GM12878 (cell line): ENCODE measurements at regions not wholly inside any gene's neighbourhood (a gene's known extent, or its start where the extent isn't known, plus 50 kb on each side); places are given as distances from the start of the nearest gene placed in this dataset.

Experiments used
- ATAC-seq: fragments of 200-7000 bp; cut with Tn5 transposase; 3 replicates; pipeline ENCODE4 v1.9.1; 2020; ENCODE audit warnings: mild to moderate bottlenecking, moderate library complexity
- BruUV-seq: library from RNA; stranded (reverse); fragments of 400-500 nt; replicated peaks from 2 replicates; lab custom pipeline; 2021; lab: Mats Ljungman, UMichigan
- CTCF ChIA-PET: fragments of 300-600 bp; sonication (Branson Sonifier 250); formaldehyde crosslinking; extraction: SDS; loops from one replicate; lab custom pipeline; 2021; ENCODE audit warnings: inconsistent platforms; lab: Yijun Ruan, JAX
- POLR2A ChIA-PET: fragments of 350-600 bp; formaldehyde crosslinking; extraction: SDS; loops from one replicate; lab custom pipeline; 2021; ENCODE audit warnings: inconsistent platforms; lab: Charles Lee
- RAD21 ChIA-PET: fragments of 300-600 bp; sonication (Branson Sonifier 250); formaldehyde crosslinking; loops from one replicate; lab custom pipeline; 2023; ENCODE audit warnings: antibody characterized with exemption; ENCODE audit not compliant: unreplicated experiment; lab: Charles Lee
- SMC1A ChIA-PET: fragments of 300-600 bp; sonication (Branson Sonifier 250); formaldehyde crosslinking; loops from one replicate; lab custom pipeline; 2023; ENCODE audit not compliant: unreplicated experiment, uncharacterized antibody; lab: Charles Lee
- DNase-seq: peaks from one replicate; pipeline ENCODE4 v3.0.0-alpha.2; 2011; ENCODE audit warnings: low read depth, low spot score
- FAIRE-seq: peaks from 3 replicates; lab custom pipeline; 2011; peaks lifted over from hg19 to GRCh38; lab: Jason Lieb, UNC
- H2AFZ ChIP-seq: 2 replicates; pipeline ENCODE4 v1.6.0; 2011; ENCODE audit warnings: low read depth, low read length, control low read depth; ENCODE audit not compliant: control insufficient read depth
- H3K27ac ChIP-seq: 2 replicates; pipeline ENCODE4 v1.5.1; 2011; ENCODE audit warnings: control low read depth; ENCODE audit not compliant: control insufficient read depth, insufficient read depth
- H3K27me3 ChIP-seq, 2 experiments: replicated peaks in 1 of 2; 2 replicates each; pipeline versions ENCODE4 v1.6.0 to v1.6.1; 2011; ENCODE audit warnings: low read length in 1 of 2; ENCODE audit not compliant: control insufficient read depth in 2 of 2, insufficient read depth in 2 of 2
- H3K36me3 ChIP-seq, 2 experiments: 2 replicates each; pipeline ENCODE4 v1.5.1; 2011; ENCODE audit warnings: low read length in 1 of 2; ENCODE audit not compliant: control insufficient read depth in 2 of 2, insufficient read depth in 2 of 2
- H3K4me1 ChIP-seq: 2 replicates; pipeline ENCODE4 v1.6.1; 2011; ENCODE audit warnings: mild to moderate bottlenecking, low read length, moderate library complexity, mixed read lengths; ENCODE audit not compliant: control insufficient read depth, insufficient read depth
- H3K4me2 ChIP-seq: 2 replicates; pipeline ENCODE4 v1.6.0; 2011; ENCODE audit warnings: control low read depth; ENCODE audit not compliant: control insufficient read depth, insufficient read depth
- H3K4me3 ChIP-seq: fragments of 200-600 bp; sonication (generic); 2 replicates; pipeline ENCODE4 v1.5.1; 2016
- H3K79me2 ChIP-seq: 2 replicates; pipeline ENCODE4 v1.6.0; 2011; ENCODE audit warnings: low read length; ENCODE audit not compliant: control insufficient read depth, insufficient read depth
- H3K9ac ChIP-seq: 2 replicates; pipeline ENCODE4 v1.8.0; 2011; ENCODE audit warnings: low read length, control low read depth, mixed read lengths; ENCODE audit not compliant: control insufficient read depth, insufficient read depth
- H3K9me3 ChIP-seq: replicated peaks from 3 replicates; pipeline ENCODE4 v1.5.1; 2011; ENCODE audit warnings: mild to moderate bottlenecking, low read length; ENCODE audit not compliant: control insufficient read depth, insufficient read depth
- H4K20me1 ChIP-seq: 2 replicates; pipeline ENCODE4 v1.6.0; 2011; ENCODE audit not compliant: control insufficient read depth, insufficient read depth
- HDGF ChIP-seq: fragments of 450-650 bp; IDR thresholded peaks from 2 replicates; pipeline ENCODE4 v1.6.1; 2016; ENCODE audit warnings: antibody characterized with exemption
- NRF1 ChIP-seq: conservative IDR thresholded peaks from 2 replicates; pipeline ENCODE4 v1.6.1; 2011; ENCODE audit warnings: mild to moderate bottlenecking, low read depth, low read length, improper control_type of control experiment
- SUZ12 ChIP-seq: fragments of 200-600 bp; sonication (generic); IDR thresholded peaks from one replicate; pipeline ENCODE4 v1.6.1; 2018; ENCODE audit warnings: antibody characterized with exemption, mild to moderate bottlenecking; ENCODE audit not compliant: unreplicated experiment
- WGBS: methylation state at CpG from one replicate; pipeline ENCODE4 v1.1.6; 2016; ENCODE audit warnings: low lambda C conversion rate; ENCODE audit not compliant: insufficient replicate concordance, insufficient coverage; ENCODE audit errors: missing lambda C conversion rate; 5-methylcytosine and 5-hydroxymethylcytosine counted together
- in situ Hi-C: fragments of 300-500 bp; cut with MboI; formaldehyde crosslinking; loops from 9 replicates; pipeline ENCODE4 v1.14.3; 2018; ENCODE audit warnings: mixed read lengths
- intact Hi-C: fragments of 100-400 bp; cut with micrococcal nuclease; formaldehyde crosslinking; loops from one replicate; pipeline ENCODE4 v1.14.2; 2022; ENCODE audit not compliant: unreplicated experiment
- TF ChIP-seq, protein P1 (sequence below): fragments of 450-650 bp; formaldehyde crosslinking; IDR thresholded peaks from 2 replicates; pipeline ENCODE4 v1.4.0; 2022; ENCODE audit warnings: mild to moderate bottlenecking, moderate library complexity

DNA sequence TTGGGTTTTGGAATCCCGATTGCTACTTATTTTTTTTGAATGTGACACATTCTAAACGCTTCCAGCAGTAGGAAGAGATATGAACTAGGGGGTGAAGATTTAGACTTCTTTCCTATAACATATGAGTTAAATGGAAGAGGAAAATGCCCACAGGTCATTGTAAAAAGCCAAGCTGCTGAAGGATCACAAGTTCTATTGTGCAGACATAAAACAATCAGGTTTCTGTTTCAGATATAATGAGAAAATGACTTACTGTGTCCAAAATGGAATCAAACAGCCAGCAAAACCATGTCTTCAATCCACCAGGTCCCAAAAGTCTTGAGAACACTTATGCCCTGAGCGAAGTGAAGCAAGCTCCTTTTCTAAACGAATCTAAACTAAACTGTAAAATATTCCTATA is 157.0 kb upstream of the SOX9 start:
- Histone ChIP-seq H3K4me2 (no peak overlapping the region), H3K36me3 (no peaks in the 10 kb centered on the region), H4K20me1 (no peaks in the 10 kb centered on the region), H3K27me3 (no peaks in the 10 kb centered on the region), H2AFZ (no peak overlapping the region), H3K9me3 (no peaks in the 10 kb centered on the region; the same call in 1 of the 3 replicates), H3K4me3 (no peak overlapping the region), H3K27ac (no peak overlapping the region), H3K4me1 (no peaks in the 10 kb centered on the region), H3K9ac (no peak overlapping the region), H3K79me2 (no peaks in the 10 kb centered on the region)
- 29% methylated on average over 4 of the region's 4 CpGs for WGBS
- FAIRE-seq = no peak
- in situ Hi-C loops = no loop called here
- CTCF ChIA-PET = interaction anchor here (0.5 kb wide), 1 partner anchor 70 kb away, joined by 3 read pairs; no protein-coding TSS in a partner anchor
- no peak for ATAC-seq
- intact Hi-C loops = no loop called here
- no TSS peak for BruUV-seq
- no peak for TF ChIP-seq NRF1
- no peak for DNase-seq
- RAD21 ChIA-PET = no interaction called here
- POLR2A ChIA-PET = no interaction called here
- SMC1A ChIA-PET = interaction anchor here (1.0 kb wide), 1 partner anchor 148 kb away, joined by 3 read pairs; no protein-coding TSS in a partner anchor

DNA sequence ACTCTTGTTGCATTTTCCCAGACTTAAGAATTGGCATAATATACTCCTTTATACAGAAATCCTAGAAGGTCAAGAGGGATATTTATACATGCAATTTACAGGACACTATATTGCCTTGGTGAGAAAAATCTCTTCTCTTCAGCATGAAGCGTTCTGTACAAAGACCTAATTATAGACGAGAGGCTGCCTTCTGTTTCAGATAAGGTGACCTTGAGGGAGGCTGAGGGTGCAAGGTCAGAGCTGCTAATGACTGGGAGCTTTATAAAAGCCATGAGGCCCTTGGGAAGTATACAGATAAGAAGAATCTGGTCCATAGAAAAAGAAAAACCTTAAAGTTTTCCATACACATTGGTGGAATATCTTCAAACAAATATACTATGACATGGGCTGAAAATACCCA is 156.3 kb upstream of the SOX9 start:
- ChIA-PET SMC1A (interaction anchor here (0.7 to 1.4 kb wide), 3 partner anchors 19 to 1656 kb away, joined by 3 read pairs; no protein-coding TSS in a partner anchor), CTCF (no interaction called here)
- in situ Hi-C loops = no loop called here

More for the DNA sequence above, 156.3 kb upstream of the SOX9 start:
- Histone ChIP-seq H3K27me3 (no peaks in the 10 kb centered on the region), H3K4me3 (no peak overlapping the region), H4K20me1 (no peaks in the 10 kb centered on the region), H2AFZ (no peak overlapping the region), H3K36me3 (no peaks in the 10 kb centered on the region), H3K4me2 (no peak overlapping the region), H3K27ac (no peak overlapping the region), H3K79me2 (no peaks in the 10 kb centered on the region), H3K9ac (no peak overlapping the region), H3K4me1 (no peaks in the 10 kb centered on the region), H3K9me3 (no peaks in the 10 kb centered on the region; the same call in 1 of the 3 replicates)
- intact Hi-C loops = no loop called here
- ChIA-PET RAD21 (no interaction called here), POLR2A (interaction anchor here (0.5 kb wide), 1 partner anchor 10 kb away, joined by 3 read pairs; no protein-coding TSS in a partner anchor)
- FAIRE-seq (no peak), DNase-seq (no peak), ATAC-seq (no peak)
- 68% methylated on average over 2 of the region's 2 CpGs for WGBS
- no TSS peak for BruUV-seq
- no peak for TF ChIP-seq SUZ12
- TF ChIP-seq, protein P1, sequence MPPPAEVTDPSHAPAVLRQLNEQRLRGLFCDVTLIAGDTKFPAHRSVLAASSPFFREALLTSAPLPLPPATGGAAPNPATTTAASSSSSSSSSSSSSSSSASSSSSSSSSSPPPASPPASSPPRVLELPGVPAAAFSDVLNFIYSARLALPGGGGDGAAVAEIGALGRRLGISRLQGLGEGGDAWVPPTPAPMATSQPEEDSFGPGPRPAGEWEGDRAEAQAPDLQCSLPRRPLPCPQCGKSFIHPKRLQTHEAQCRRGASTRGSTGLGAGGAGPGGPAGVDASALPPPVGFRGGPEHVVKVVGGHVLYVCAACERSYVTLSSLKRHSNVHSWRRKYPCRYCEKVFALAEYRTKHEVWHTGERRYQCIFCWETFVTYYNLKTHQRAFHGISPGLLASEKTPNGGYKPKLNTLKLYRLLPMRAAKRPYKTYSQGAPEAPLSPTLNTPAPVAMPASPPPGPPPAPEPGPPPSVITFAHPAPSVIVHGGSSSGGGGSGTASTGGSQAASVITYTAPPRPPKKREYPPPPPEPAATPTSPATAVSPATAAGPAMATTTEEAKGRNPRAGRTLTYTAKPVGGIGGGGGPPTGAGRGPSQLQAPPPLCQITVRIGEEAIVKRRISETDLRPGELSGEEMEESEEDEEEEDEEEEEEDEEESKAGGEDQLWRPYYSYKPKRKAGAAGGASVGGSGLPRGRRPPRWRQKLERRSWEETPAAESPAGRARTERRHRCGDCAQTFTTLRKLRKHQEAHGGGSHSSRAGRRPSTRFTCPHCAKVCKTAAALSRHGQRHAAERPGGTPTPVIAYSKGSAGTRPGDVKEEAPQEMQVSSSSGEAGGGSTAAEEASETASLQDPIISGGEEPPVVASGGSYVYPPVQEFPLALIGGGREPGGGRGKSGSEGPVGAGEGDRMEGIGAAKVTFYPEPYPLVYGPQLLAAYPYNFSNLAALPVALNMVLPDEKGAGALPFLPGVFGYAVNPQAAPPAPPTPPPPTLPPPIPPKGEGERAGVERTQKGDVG (CRISPR knock-in tag) = no peak
- TF ChIP-seq HDGF = no peak
